ENCODE measurements at regions not wholly inside any gene's neighbourhood (a gene's known extent, or its start where the extent isn't known, plus 50 kb on each side); places are given as distances from the start of the nearest gene placed in this dataset.

DNA sequence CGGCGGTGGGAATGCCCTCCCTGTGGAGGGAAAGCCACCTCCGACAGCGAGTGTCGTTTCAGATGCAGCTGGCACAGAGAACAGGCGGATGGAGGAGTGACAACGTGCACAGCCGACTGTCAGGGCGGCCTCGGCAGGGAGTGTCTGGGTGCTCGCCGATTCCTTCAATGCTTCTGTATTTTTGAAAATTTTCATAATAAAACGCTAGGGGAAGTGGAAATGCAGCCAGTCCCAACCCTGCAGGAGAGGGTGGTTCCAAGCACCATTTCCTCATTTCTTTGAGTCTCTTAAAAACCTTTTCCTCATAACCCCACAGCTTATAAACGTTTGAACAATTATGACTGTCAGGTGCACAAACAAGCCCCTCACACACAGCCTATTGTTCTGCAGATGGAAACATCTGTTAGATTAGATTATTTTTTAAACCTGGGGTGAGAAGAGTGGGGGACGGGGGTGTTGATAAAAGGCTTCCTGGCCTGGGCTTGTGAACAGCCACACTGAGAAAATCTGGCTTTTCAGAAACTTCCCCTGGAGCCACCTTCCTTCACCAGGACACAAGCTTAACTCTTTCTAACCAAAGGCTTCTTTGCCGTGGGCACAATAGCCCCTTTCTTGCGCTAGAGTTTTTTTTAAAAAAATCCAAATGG is 228.9 kb downstream of the ANKRD60 start:
- Histone ChIP-seq H3K9me3 (ENCODE audit: insufficient read depth, low read depth, low read length) (no peaks in the 10 kb centered on the region), H3K4me3 (ENCODE audit: low read length, poor library complexity, severe bottlenecking) (no peak overlapping the region), H3K9me2 (replicated peaks; ENCODE audit: low read depth, low read length) (no peaks in the 10 kb centered on the region), H3K36me3 (ENCODE audit: insufficient read depth, low read length) (no peaks in the 10 kb centered on the region), H3F3A (ENCODE audit: low read depth) (no peaks in the 10 kb centered on the region), H3K9ac (ENCODE audit: low read depth, low read length, poor library complexity, severe bottlenecking) (no peak overlapping the region), H3K4me2 (ENCODE audit: low read depth, low read length, poor library complexity, severe bottlenecking) (no peak overlapping the region), H3K4me1 (ENCODE audit: insufficient read depth, low read length, poor library complexity, severe bottlenecking) (no peaks in the 10 kb centered on the region), H4K20me1 (ENCODE audit: insufficient read depth, low read length, poor library complexity, severe bottlenecking) (no peaks in the 10 kb centered on the region), H3K27me3 (ENCODE audit: insufficient read depth, low read length, poor library complexity, severe bottlenecking) (no peaks in the 10 kb centered on the region), H3K79me2 (ENCODE audit: insufficient read depth, low read length) (no peaks in the 10 kb centered on the region), H2AFZ (ENCODE audit: low read length) (no peak overlapping the region)
- TF ChIP-seq EZH2phosphoT487 (IDR thresholded peaks at IDR 0.05; ENCODE audit: borderline replicate concordance) (no peak), CTCF (conservative IDR thresholded peaks at IDR 0.05; ENCODE audit: low read length) (no peak)

DNA sequence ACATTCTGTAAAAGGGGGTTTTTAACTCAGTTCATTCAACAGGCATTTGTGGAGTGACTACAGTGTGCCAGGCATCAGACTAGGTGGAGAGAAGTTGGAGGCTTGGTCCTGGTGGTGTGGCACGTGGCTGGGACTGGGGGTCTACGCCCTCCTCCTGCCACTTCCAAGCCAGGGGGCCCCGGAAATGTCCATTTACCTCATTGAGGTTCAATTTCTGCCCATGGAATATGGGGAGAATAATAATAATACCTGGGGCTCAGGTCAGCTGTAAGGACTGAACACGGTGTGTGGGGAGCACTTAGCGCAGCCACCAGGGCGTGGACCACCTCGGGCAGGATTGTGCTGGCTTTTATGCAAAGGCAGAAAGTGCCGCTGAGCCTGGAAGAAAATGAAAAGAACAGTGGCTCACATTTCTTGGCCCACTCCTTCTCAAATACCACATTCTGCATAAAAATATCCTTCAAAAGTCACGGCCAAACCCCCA is 229.4 kb downstream of the ANKRD60 start:
- H3K4me1 ChIP-seq (ENCODE audit: insufficient read depth, low read length, poor library complexity, severe bottlenecking) = no peaks in the 10 kb centered on the region
- H2AFZ ChIP-seq (ENCODE audit: low read length) = no peak overlapping the region
- H3K9me3 ChIP-seq (ENCODE audit: insufficient read depth, low read depth, low read length) = no peaks in the 10 kb centered on the region
- no peaks in the 10 kb centered on the region for H3F3A ChIP-seq (ENCODE audit: low read depth)
- no peak overlapping the region for H3K4me2 ChIP-seq (ENCODE audit: low read depth, low read length, poor library complexity, severe bottlenecking)
- TF ChIP-seq CTCF (conservative IDR thresholded peaks at IDR 0.05; ENCODE audit: low read length) (no peak), EZH2phosphoT487 (IDR thresholded peaks at IDR 0.05; ENCODE audit: borderline replicate concordance) (no peak)
- H3K9ac ChIP-seq (ENCODE audit: low read depth, low read length, poor library complexity, severe bottlenecking) = no peak overlapping the region
- H3K27me3 ChIP-seq (ENCODE audit: insufficient read depth, low read length, poor library complexity, severe bottlenecking) = no peaks in the 10 kb centered on the region
- H4K20me1 ChIP-seq (ENCODE audit: insufficient read depth, low read length, poor library complexity, severe bottlenecking) = no peaks in the 10 kb centered on the region
- H3K79me2 ChIP-seq (ENCODE audit: insufficient read depth, low read length) = no peaks in the 10 kb centered on the region
- no peaks in the 10 kb centered on the region for H3K36me3 ChIP-seq (ENCODE audit: insufficient read depth, low read length)
- no peak overlapping the region for H3K4me3 ChIP-seq (ENCODE audit: low read length, poor library complexity, severe bottlenecking)
- no peaks in the 10 kb centered on the region for H3K9me2 ChIP-seq (replicated peaks; ENCODE audit: low read depth, low read length)

DNA sequence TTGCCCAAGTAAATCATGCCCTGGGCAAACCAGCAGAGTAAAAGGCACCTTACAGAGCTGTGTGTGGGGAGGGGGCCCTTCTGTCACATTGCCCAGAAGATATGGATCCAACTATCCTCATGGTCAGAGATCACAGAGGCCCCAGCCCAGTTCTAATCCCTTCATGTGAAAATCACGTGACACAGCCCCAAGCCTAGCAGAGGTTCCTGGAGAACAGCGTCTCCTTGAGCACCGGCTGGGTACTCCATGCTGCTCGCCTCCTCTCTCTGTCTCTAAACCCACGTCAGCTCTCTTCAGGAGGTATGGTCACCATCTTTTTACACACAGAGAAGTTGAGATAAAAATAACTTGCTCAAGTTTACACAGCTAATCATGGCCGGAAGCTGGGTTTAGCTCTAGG is 230.2 kb downstream of the ANKRD60 start:
- H3K27me3 ChIP-seq (ENCODE audit: insufficient read depth, low read length, poor library complexity, severe bottlenecking) = no peaks in the 10 kb centered on the region
- H3K4me3 ChIP-seq (ENCODE audit: low read length, poor library complexity, severe bottlenecking) = no peak overlapping the region
- no peaks in the 10 kb centered on the region for H4K20me1 ChIP-seq (ENCODE audit: insufficient read depth, low read length, poor library complexity, severe bottlenecking)
- H3K9me2 ChIP-seq (replicated peaks; ENCODE audit: low read depth, low read length) = no peaks in the 10 kb centered on the region
- no peaks in the 10 kb centered on the region for H3K4me1 ChIP-seq (ENCODE audit: insufficient read depth, low read length, poor library complexity, severe bottlenecking)
- H3K36me3 ChIP-seq (ENCODE audit: insufficient read depth, low read length) = no peaks in the 10 kb centered on the region
- no peaks in the 10 kb centered on the region for H3F3A ChIP-seq (ENCODE audit: low read depth)
- no peak overlapping the region for H3K9ac ChIP-seq (ENCODE audit: low read depth, low read length, poor library complexity, severe bottlenecking)
- H3K79me2 ChIP-seq (ENCODE audit: insufficient read depth, low read length) = no peaks in the 10 kb centered on the region
- no peak for TF ChIP-seq EZH2phosphoT487 (IDR thresholded peaks at IDR 0.05; ENCODE audit: borderline replicate concordance)
- no peak for TF ChIP-seq CTCF (conservative IDR thresholded peaks at IDR 0.05; ENCODE audit: low read length)
- no peak overlapping the region for H3K4me2 ChIP-seq (ENCODE audit: low read depth, low read length, poor library complexity, severe bottlenecking)
- no peaks in the 10 kb centered on the region for H3K9me3 ChIP-seq (ENCODE audit: insufficient read depth, low read depth, low read length)
- H2AFZ ChIP-seq (ENCODE audit: low read length) = no peak overlapping the region
